Thyroid gland (tissue), 4 donors: ENCODE measurements at regions not wholly inside any gene's neighbourhood (a gene's known extent, or its start where the extent isn't known, plus 50 kb on each side); places are given as distances from the start of the nearest gene placed in this dataset.

Experiments used
- DNase-seq, 2 donors: peaks; one replicate each; pipeline ENCODE4 v3.0.0-alpha.2; 2019
- H3K27ac ChIP-seq, 3 donors: fragments of 200-600 bp; sonication (generic); 1 replicate in 2 of 3; 2 replicates in 1 of 3; pipeline ENCODE4 v1.5.1; 2016 to 2019; ENCODE audit warnings: mild to moderate bottlenecking in 1 of 3, moderate library complexity in 1 of 3
- H3K27me3 ChIP-seq: fragments of 200-600 bp; sonication (generic); one replicate; pipeline ENCODE4 v1.5.1; 2019
- H3K36me3 ChIP-seq, 2 donors: fragments of 200-600 bp; sonication (generic); one replicate each; pipeline ENCODE4 v1.5.1; 2016 to 2019
- H3K4me1 ChIP-seq, 2 donors: fragments of 200-600 bp; sonication (generic); one replicate each; pipeline ENCODE4 v1.5.1; 2017 to 2019
- H3K4me3 ChIP-seq, 3 donors: fragments of 200-600 bp; sonication (generic); replicated peaks in 1 of 3; 1 replicate in 2 of 3; 2 replicates in 1 of 3; pipeline ENCODE4 v1.5.1; 2016; ENCODE audit warnings: mild to moderate bottlenecking in 1 of 3
- H3K9me3 ChIP-seq: fragments of 200-600 bp; sonication (generic); one replicate; pipeline ENCODE4 v1.5.1; 2017
- CTCF ChIP-seq, 6 experiments: fragments of 200-600 bp in 3 of 6; fragments of 450-650 bp in 3 of 6; sonication (generic) in 3 of 6; IDR thresholded peaks; one replicate each; pipeline ENCODE4 v1.5.1; 2016 to 2019; ENCODE audit warnings: antibody characterized with exemption in 6 of 6, mild to moderate bottlenecking in 2 of 6, inconsistent platforms in 1 of 6, moderate library complexity in 1 of 6
- POLR2A ChIP-seq, 2 donors: fragments of 450-650 bp; IDR thresholded peaks; one replicate each; pipeline ENCODE4 v1.6.1; 2017; ENCODE audit warnings: antibody characterized with exemption in 2 of 2, mild to moderate bottlenecking in 2 of 2, moderate library complexity in 1 of 2
- WGBS, 2 donors: methylation state at CpG; one replicate each; pipeline ENCODE4 v1.1.5; 2017; 5-methylcytosine and 5-hydroxymethylcytosine counted together
- intact Hi-C: fragments of 100-400 bp; cut with DNase I; formaldehyde crosslinking; loops from one replicate; pipeline ENCODE4 v1.15.1; 2023

- no peaks in the 10 kb centered on the region for H3K36me3 ChIP-seq
- H3K9me3 ChIP-seq, result no peaks in the 10 kb centered on the region
- WGBS, 2 donors, result 35 to 40% methylated on average over 2 of the region's 2 CpGs
- H3K4me1 ChIP-seq, result no peaks in the 10 kb centered on the region
- intact Hi-C loops, result loop anchor here (10.0 kb wide), 1 partner anchor 453 kb away; no protein-coding TSS in a partner anchor
- no peak for DNase-seq
- no peak for TF ChIP-seq CTCF (IDR thresholded peaks at IDR 0.05)
- no peak for TF ChIP-seq POLR2A (IDR thresholded peaks at IDR 0.05)
- H3K27ac ChIP-seq, result no peak overlapping the region
- H3K4me3 ChIP-seq, result no peak overlapping the region
- no peaks in the 10 kb centered on the region for H3K27me3 ChIP-seq
Measured at GRCh38 chr15:96087180-96087884, 243.2 kb upstream of the NR2F2 start.

GRCh38 chr15:96088650-96089049 is 241.8 kb upstream of the NR2F2 start:
- no peak overlapping the region for H3K27ac ChIP-seq
- 48 to 58% methylated on average over 1 of the region's 1 CpG for WGBS, 2 donors
- TF ChIP-seq POLR2A (IDR thresholded peaks at IDR 0.05) (no peak), CTCF (IDR thresholded peaks at IDR 0.05) (no peak)
- H3K27me3 ChIP-seq, result no peaks in the 10 kb centered on the region
- H3K9me3 ChIP-seq, result no peaks in the 10 kb centered on the region
- DNase-seq, result no peak
- no peaks in the 10 kb centered on the region for H3K36me3 ChIP-seq
- no peaks in the 10 kb centered on the region for H3K4me1 ChIP-seq
- intact Hi-C loops, result loop anchor here (10.0 kb wide), 1 partner anchor 454 kb away; no protein-coding TSS in a partner anchor
- H3K4me3 ChIP-seq, result no peak overlapping the region

GRCh38 chr15:96089405-96090058 is 241.0 kb upstream of the NR2F2 start:
- Histone ChIP-seq H3K27ac (no peak overlapping the region), H3K9me3 (no peaks in the 10 kb centered on the region), H3K36me3 (no peaks in the 10 kb centered on the region), H3K4me3 (no peak overlapping the region), H3K27me3 (no peaks in the 10 kb centered on the region), H3K4me1 (no peaks in the 10 kb centered on the region)
- TF ChIP-seq CTCF (IDR thresholded peaks at IDR 0.05) (no peak), POLR2A (IDR thresholded peaks at IDR 0.05) (no peak)
- no peak for DNase-seq
- intact Hi-C loops, result loop anchor here (10.0 kb wide), 1 partner anchor 455 kb away; no protein-coding TSS in a partner anchor
- WGBS, 2 donors, result 67 to 74% methylated on average over 11 of the region's 11 CpGs

- Histone ChIP-seq H3K36me3 (no peaks in the 10 kb centered on the region), H3K4me3 (no peak overlapping the region), H3K27me3 (no peaks in the 10 kb centered on the region), H3K27ac (no peak overlapping the region), H3K9me3 (no peaks in the 10 kb centered on the region), H3K4me1 (no peaks in the 10 kb centered on the region)
- TF ChIP-seq CTCF (IDR thresholded peaks at IDR 0.05) (no peak), POLR2A (IDR thresholded peaks at IDR 0.05) (no peak)
- intact Hi-C loops, result no loop called here
- DNase-seq, result no peak
- 77 to 81% methylated on average over 1 of the region's 1 CpG for WGBS, 2 donors
Measured at GRCh38 chr15:96092186-96092585, 238.3 kb upstream of the NR2F2 start.

- Histone ChIP-seq H3K9me3 (no peaks in the 10 kb centered on the region), H3K27ac (no peak overlapping the region), H3K27me3 (no peaks in the 10 kb centered on the region), H3K36me3 (no peaks in the 10 kb centered on the region), H3K4me3 (no peak overlapping the region), H3K4me1 (no peaks in the 10 kb centered on the region)
- WGBS, 2 donors, result 58 to 62% methylated on average over 2 of the region's 2 CpGs
- TF ChIP-seq POLR2A (IDR thresholded peaks at IDR 0.05) (no peak), CTCF (IDR thresholded peaks at IDR 0.05) (no peak)
- no peak for DNase-seq
- intact Hi-C loops, result no loop called here
Measured at GRCh38 chr15:96093063-96093462, 237.4 kb upstream of the NR2F2 start.
